ENCODE measurements at regions not wholly inside any gene's neighbourhood (a gene's known extent, or its start where the extent isn't known, plus 50 kb on each side); places are given as distances from the start of the nearest gene placed in this dataset.

DNA sequence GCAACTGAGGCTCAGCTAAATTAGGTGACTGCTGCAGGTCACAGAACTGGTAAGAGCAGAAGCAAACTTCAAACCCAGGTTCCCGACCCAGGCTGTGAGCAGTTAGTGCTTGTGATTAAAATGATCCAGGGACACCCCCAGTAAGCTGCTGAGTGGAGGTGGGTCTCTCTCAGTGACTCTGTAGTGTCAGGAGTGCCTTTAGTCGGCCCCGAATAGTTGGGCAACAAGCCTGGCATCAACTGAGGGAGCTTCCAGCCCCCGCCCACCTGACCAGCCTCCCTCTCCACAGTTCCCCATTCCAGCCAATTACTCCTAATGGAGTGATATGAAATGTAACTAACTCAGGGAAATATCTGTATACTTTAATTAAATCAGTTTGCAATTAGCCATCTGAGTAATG is 168.0 kb upstream of the SMAD3 start:
- DNase-seq, result no peak
- no peak overlapping the region for H3K27ac Mint-ChIP-seq
- no peaks in the 10 kb centered on the region for H3K36me3 Mint-ChIP-seq
- H3K4me3 Mint-ChIP-seq, result no peak overlapping the region
- H3K4me1 Mint-ChIP-seq, result no peaks in the 10 kb centered on the region
- H3K9me3 Mint-ChIP-seq, result no peaks in the 10 kb centered on the region
- H3K27me3 Mint-ChIP-seq, result no peaks in the 10 kb centered on the region

GRCh38 chr15:66897971-66898370 is 167.4 kb upstream of the SMAD3 start:
- H3K36me3 Mint-ChIP-seq, result no peaks in the 10 kb centered on the region

DNA sequence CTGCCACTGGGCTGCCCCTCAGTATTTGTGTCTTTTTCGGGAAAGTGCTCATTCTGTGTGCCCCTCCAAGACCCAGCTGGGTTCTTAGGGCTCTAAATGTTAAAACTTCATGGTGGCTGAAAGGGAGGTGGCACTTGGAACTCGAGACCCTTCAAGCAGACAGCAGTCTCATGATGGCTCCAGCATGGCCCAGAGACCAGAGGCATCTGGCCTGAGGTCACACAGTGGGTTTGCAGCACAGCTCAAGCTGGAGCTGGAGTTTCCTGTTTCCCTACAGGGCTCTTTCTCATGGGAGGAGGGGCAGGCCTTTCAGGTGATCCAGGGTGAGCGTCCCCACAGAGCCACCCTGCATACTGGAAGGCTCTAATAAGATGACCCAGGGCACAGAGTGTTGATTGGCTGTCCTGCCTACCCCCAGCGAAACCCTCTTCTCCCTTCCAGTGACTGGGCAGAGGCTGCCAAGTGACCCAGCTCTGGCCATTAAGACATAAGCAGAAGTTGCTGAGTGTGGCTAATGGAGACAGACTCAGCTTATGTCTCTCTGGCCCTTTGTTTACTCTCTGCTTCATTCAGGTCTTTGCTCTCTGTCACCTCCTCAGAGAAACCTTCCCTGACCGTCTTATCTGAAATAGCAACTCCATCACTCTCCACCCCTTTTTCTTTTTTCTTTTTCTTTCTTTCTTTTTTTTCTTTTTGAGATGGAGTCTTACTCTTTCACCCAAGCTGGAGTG is 166.6 kb upstream of the SMAD3 start:
- no peak for DNase-seq
- no peaks in the 10 kb centered on the region for H3K9me3 Mint-ChIP-seq
- no peaks in the 10 kb centered on the region for H3K27me3 Mint-ChIP-seq
- H3K4me3 Mint-ChIP-seq, result no peak overlapping the region
- H3K36me3 Mint-ChIP-seq, result no peaks in the 10 kb centered on the region
- no peak overlapping the region for H3K27ac Mint-ChIP-seq
- H3K4me1 Mint-ChIP-seq, result peaks cover under 1% of the 10 kb centered on the region

More at GRCh38 chr15:66897971-66898370, 167.4 kb upstream of the SMAD3 start:
- H3K9me3 Mint-ChIP-seq, result no peaks in the 10 kb centered on the region
- DNase-seq, result no peak
- H3K4me3 Mint-ChIP-seq, result no peak overlapping the region
- no peaks in the 10 kb centered on the region for H3K27me3 Mint-ChIP-seq
- H3K27ac Mint-ChIP-seq, result no peak overlapping the region
- no peaks in the 10 kb centered on the region for H3K4me1 Mint-ChIP-seq

DNA sequence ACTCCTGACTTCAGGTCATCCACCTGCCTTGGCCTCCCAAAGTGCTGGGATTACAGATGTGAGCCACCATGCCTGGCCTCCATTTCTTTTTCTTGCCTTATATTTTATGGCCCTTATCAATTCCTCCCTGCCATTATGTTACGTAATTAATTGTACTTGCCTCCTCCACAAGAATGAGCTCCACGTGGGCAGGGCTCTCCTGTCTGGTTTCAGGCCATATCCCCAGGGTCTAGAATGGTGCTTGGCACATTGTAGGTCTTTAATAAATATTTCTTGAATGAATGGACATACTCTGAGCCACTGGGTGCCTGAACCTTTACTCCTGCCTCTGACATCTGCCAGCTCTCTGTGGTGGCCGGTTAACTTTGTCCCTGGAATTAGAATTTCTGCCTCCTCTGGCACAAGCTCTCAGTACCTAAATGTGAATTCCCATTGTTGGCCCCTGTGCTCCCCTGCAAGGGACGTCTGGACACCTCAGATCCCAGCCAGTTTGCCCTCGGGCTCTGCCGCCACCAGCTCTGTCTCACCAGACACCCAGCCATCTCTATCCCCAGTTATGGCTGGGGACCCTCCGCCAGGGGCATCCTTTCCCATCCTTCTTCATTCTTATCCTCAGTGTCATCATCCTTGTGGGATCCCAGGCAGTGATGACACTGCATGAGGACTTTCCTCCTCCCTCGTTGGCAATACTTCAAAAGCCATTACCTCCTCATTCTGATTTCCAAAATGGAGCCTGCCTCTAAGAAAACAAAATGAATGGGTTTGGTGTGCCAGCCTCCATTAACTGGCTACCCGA is 165.6 kb upstream of the SMAD3 start:
- Mint-ChIP-seq H3K27ac (no peak overlapping the region), H3K36me3 (no peaks in the 10 kb centered on the region), H3K4me3 (no peak overlapping the region), H3K4me1 (peaks cover 1% of the 10 kb centered on the region), H3K27me3 (no peaks in the 10 kb centered on the region), H3K9me3 (no peaks in the 10 kb centered on the region)
- no peak for DNase-seq

GRCh38 chr15:66900586-66901310 is 164.7 kb upstream of the SMAD3 start:
- Mint-ChIP-seq H3K4me1 (peaks cover 1% of the 10 kb centered on the region), H3K27ac (no peak overlapping the region), H3K4me3 (no peak overlapping the region), H3K27me3 (no peaks in the 10 kb centered on the region), H3K36me3 (no peaks in the 10 kb centered on the region), H3K9me3 (no peaks in the 10 kb centered on the region)
- DNase-seq, result no peak

- H3K36me3 Mint-ChIP-seq, result no peaks in the 10 kb centered on the region
- H3K27me3 Mint-ChIP-seq, result no peaks in the 10 kb centered on the region
- DNase-seq, result no peak
- H3K9me3 Mint-ChIP-seq, result peaks cover 1% of the 10 kb centered on the region
- H3K4me1 Mint-ChIP-seq, result peaks cover 1% of the 10 kb centered on the region
- H3K4me3 Mint-ChIP-seq, result no peak overlapping the region
- no peak overlapping the region for H3K27ac Mint-ChIP-seq
Observed at GRCh38 chr15:66901336-66902100, 163.9 kb upstream of the SMAD3 start.

DNA sequence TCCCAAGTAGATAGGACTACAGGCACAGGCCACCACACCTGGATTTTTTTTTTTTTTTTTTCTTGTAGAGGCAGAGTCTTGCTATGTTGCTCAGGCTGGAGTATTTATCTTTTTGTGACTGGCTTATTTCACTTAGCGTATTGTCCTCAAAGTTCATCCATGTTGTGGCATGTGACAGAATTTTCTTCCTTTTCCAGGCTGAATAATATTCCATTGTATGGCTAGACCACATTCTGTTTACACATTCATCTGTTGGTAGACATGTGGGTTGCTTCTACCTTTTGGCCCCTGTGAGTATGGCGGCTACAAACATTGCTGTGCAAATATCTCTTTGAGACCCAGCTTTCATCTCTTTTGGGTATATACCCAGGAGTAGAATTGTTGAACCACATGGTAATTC is 160.2 kb upstream of the SMAD3 start:
- DNase-seq, result no peak
- H3K9me3 Mint-ChIP-seq, result peaks cover 3% of the 10 kb centered on the region

GRCh38 chr15:66905954-66906353 is 159.4 kb upstream of the SMAD3 start:
- DNase-seq, result no peak
- Mint-ChIP-seq H3K27ac (no peak overlapping the region), H3K4me1 (peaks cover 1% of the 10 kb centered on the region), H3K36me3 (no peaks in the 10 kb centered on the region), H3K27me3 (no peaks in the 10 kb centered on the region), H3K9me3 (peaks cover 3% of the 10 kb centered on the region), H3K4me3 (no peak overlapping the region)

More for the DNA sequence above, 160.2 kb upstream of the SMAD3 start:
- no peaks in the 10 kb centered on the region for H3K36me3 Mint-ChIP-seq
- H3K27me3 Mint-ChIP-seq, result no peaks in the 10 kb centered on the region
- no peak overlapping the region for H3K4me3 Mint-ChIP-seq
- no peak overlapping the region for H3K27ac Mint-ChIP-seq
- peaks cover 1% of the 10 kb centered on the region for H3K4me1 Mint-ChIP-seq

DNA sequence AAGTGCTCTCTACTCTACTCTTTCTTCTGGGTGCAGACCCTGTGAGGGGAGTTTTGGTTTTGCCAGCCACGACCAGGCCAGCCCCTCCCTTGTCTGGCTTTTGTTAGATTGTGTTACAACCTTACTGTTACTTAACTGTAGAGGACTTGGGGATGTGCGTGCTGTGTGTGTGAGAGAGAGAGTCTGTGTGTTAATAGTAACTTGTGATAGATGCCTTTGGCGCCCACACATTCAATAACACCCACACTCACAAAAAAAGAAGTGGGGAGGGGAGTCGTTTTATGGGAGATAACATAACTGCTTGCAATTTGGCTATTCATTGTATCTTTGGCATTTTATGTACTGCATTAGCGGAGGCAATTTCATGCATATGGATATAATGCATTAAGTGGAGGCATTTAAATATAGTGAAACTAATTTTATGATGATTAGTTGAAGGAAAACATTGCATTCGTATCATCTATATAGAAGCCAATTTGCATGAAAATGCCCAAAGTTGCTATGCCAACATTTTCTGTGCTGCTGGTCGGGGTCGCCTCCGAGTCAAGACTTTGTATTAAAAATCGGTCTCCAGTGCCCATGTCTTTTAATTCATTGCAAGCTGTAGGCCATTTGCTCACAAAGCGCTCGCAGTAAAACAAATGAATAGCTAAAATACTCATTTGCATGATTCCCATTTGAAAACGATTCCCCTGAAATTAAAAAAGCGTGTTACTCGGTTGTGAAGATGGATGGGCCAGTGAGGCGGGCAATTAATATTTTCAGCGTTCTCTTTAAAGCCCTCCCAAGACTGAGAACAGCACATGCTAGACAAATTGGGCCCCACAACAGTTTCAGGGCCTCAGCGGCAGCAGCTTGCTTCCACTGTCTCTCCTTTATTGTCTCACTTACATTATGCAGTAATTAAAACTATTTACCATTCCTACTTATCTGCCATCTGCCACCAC is 158.5 kb upstream of the SMAD3 start:
- DNase-seq, result no peak

DNA sequence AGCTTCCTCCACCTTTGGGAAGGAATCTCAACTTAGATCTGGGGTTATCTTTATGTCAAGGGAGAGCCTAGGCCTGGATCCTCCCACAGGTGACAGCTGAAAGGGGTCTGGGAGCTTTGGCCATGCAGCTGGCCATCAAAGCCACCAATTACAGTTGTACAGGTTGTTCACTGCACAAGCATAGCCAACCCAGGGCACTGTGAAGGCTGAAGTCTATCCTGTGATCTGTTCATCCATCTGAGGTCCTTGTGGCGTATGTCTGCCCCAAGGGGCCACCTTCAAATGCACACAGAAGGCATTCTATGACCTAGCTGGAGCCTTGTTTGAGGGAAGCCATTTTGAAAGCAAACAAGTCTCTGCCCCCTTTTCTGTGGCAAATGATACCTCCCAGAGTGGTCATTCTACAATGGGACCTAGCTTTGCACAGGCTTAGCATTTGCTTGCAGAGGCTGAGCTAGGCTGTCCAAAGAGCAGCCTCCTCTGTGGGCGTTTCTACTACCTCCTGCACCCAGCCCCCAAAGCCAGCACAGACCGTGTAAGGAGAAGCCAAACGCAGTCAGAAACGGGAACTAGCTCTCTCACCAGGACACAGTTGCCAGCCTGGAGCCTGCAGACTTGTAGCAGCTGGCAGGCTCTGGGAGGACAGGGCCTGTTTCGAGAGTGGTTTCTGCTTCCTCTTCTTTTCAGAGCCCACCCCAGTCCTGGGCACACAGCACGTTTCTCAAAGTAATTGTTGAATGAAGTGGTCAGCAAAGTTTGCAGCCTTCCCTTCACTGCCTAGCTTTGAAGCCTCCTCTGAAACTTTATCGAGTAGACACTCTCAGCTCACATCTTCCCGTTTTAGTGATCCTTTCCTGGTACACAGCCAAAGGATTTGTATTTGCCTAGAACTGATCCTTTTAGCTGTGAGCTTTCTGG is 157.3 kb upstream of the SMAD3 start:
- DNase-seq, result no peak
- peaks cover 3% of the 10 kb centered on the region for H3K9me3 Mint-ChIP-seq
- no peak overlapping the region for H3K4me3 Mint-ChIP-seq
- peaks cover 12% of the 10 kb centered on the region for H3K4me1 Mint-ChIP-seq
- H3K36me3 Mint-ChIP-seq, result no peaks in the 10 kb centered on the region
- H3K27me3 Mint-ChIP-seq, result no peaks in the 10 kb centered on the region
- H3K27ac Mint-ChIP-seq, result no peak overlapping the region

More for the DNA sequence above, 158.5 kb upstream of the SMAD3 start:
- no peaks in the 10 kb centered on the region for H3K27me3 Mint-ChIP-seq
- peaks cover 4% of the 10 kb centered on the region for H3K4me1 Mint-ChIP-seq
- H3K36me3 Mint-ChIP-seq, result no peaks in the 10 kb centered on the region
- H3K9me3 Mint-ChIP-seq, result peaks cover 3% of the 10 kb centered on the region
- H3K4me3 Mint-ChIP-seq, result no peak overlapping the region
- H3K27ac Mint-ChIP-seq, result no peak overlapping the region

DNA sequence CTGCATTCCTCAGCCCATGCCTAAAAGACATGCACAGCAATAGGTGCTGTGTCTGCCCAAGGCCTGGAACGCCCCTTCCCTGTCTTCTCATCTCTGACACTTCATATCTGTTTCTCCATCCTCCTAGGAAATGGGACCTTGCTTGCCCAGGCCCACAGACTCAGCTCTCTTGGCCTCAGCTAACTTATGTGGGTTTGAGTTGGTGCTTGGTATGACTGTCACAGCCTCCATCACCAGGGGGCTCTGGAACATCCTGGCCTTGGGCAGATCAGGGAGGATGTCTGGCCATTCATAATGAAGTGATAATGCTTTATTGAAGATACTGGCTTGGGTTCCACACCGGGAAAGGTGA is 156.7 kb upstream of the SMAD3 start:
- no peak overlapping the region for H3K27ac Mint-ChIP-seq

DNA sequence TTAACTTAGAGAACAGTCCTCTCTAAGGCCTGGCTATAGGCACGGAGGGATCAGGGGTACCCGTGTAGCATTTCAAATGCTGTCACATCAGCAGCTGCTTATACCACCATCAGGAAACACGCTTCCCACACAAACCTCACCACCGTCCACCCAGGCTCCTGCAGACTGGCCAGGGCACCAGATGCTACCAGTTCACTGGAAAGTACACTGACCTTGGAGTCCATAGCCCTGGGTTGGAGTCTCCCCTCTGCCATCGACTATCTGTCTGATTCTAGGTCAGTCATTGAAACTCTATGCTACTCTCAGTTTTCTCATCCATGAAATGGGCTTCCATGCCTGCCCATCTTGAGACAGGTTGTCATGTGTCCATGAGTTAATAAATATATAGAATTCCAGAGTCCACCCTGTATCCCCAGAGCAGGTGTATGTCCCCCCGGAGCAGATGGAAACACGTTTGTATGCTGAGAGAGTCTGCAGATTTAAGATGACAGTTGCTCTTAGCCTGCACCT is 156.0 kb upstream of the SMAD3 start:
- Mint-ChIP-seq H3K27ac (no peak overlapping the region), H3K4me3 (no peak overlapping the region), H3K27me3 (no peaks in the 10 kb centered on the region), H3K9me3 (peaks cover 3% of the 10 kb centered on the region), H3K4me1 (peaks cover 10% of the 10 kb centered on the region), H3K36me3 (no peaks in the 10 kb centered on the region)
- DNase-seq, result no peak

More for the DNA sequence above, 156.7 kb upstream of the SMAD3 start:
- Mint-ChIP-seq H3K9me3 (peaks cover 3% of the 10 kb centered on the region), H3K4me1 (peaks cover 12% of the 10 kb centered on the region), H3K36me3 (no peaks in the 10 kb centered on the region), H3K4me3 (no peak overlapping the region), H3K27me3 (no peaks in the 10 kb centered on the region)
- no peak for DNase-seq

DNA sequence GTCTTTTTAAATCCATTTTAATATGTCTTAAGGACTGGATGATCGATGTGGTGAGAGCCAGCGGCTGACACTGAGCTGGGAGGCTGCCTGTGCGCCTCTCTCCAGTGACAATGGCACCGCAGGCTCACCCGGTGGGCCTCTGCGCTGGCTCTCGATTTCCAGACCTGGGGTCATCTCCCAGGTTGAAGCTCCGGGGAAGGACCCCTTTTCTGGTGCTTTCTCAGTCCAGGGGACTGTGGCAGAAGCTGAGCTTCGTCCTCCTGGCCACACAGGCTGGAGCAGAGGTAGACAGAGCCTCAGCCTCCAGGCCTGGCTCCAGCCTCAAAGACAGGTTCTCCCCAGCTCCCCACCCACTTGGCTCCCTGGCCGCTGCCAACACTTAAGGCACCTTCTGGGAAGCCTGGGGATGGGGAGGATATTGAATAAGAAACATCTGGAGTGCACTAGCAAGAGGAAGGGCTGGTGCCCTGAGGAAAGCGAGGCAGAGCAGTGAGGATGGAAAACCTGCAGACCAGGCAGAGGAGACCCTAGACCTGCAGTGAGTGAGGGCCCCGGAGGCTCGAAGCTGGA is 154.2 kb upstream of the SMAD3 start:
- Mint-ChIP-seq H3K27ac (no peak overlapping the region), H3K36me3 (no peaks in the 10 kb centered on the region), H3K4me1 (peaks cover 10% of the 10 kb centered on the region), H3K9me3 (peaks cover 3% of the 10 kb centered on the region), H3K4me3 (no peak overlapping the region), H3K27me3 (no peaks in the 10 kb centered on the region)
- no peak for DNase-seq

All from activated naive CD8-positive, alpha-beta T cell treated with anti-CD3 and anti-CD28 coated beads for 36 hours (primary cell).